Urinary bladder (tissue), 3 donors: ENCODE measurements at regions not wholly inside any gene's neighbourhood (a gene's known extent, or its start where the extent isn't known, plus 50 kb on each side); places are given as distances from the start of the nearest gene placed in this dataset.

ENCODE experiments used
- DNase-seq: peaks from one replicate; pipeline ENCODE4 v3.0.0-alpha.2; 2015; ENCODE audit errors: extremely low spot score
- H3K27ac ChIP-seq: one replicate; pipeline ENCODE4 v1.5.1; 2013; ENCODE audit warnings: low read depth, mild to moderate bottlenecking, moderate library complexity
- H3K36me3 ChIP-seq: one replicate; pipeline ENCODE4 v1.6.1; 2013; ENCODE audit warnings: mild to moderate bottlenecking, moderate library complexity; ENCODE audit not compliant: insufficient read depth
- H3K4me1 ChIP-seq: one replicate; pipeline ENCODE4 v1.6.1; 2013; ENCODE audit warnings: mild to moderate bottlenecking, moderate library complexity; ENCODE audit not compliant: insufficient read depth
- H3K4me3 ChIP-seq: one replicate; pipeline ENCODE4 v1.5.1; 2013; ENCODE audit warnings: low read depth, low read length
- WGBS: extraction: QIAGEN DNeasy Blood & Tissue Kit; methylation state at CpG from one replicate; pipeline ENCODE4 v1.1.7; 2013; 5-methylcytosine and 5-hydroxymethylcytosine counted together
- donor health status: healthy with polysubstance abuse.
- donor health status: healthy.

DNA sequence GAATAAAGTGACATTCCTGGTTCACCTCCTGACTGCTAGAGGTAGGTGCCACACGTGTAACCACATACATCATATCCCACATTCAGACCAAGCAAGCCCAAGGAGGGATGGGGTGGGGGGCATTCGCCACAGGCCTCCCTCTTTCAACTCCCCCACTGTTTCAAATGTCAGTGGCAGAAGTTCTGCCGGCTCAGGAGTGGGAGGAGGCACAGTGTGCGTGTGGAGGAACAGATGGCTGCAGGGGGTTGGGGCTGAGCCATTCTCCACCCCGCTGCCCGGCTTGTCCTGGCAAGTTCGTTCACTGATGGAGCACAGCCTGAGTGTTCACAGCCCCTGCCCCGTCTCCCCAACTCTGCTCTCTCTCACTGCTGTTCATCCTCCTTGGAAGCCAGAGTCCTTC, 75.4 kb upstream of the TANC1 start:
- WGBS, result 43% methylated on average over 8 of the region's 8 CpGs
- Histone ChIP-seq H3K4me1 (no peaks in the 10 kb centered on the region), H3K4me3 (no peak overlapping the region), H3K27ac (no peak overlapping the region), H3K36me3 (no peaks in the 10 kb centered on the region)
- DNase-seq, result no peak

DNA sequence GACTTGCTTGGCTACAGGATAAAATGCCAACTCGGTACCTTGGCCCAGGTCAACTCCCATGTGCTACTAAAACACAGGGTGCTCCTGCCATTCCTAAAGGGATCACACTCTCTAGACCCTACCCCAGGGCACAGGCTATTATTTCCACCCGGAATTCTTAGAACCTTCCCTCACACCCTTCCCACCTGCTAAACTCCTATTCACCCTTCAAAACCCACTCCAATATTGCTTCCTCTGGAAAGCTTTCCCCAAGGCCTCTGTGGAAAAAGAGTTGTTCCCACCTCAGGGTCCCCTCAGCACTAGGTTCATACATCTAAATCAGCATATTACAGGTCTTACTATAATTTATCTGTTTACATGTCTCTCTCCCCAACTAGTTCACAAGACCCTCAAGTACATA, 75.0 kb upstream of the TANC1 start:
- Histone ChIP-seq H3K4me1 (no peaks in the 10 kb centered on the region), H3K36me3 (no peaks in the 10 kb centered on the region), H3K27ac (no peak overlapping the region), H3K4me3 (no peak overlapping the region)
- no peak for DNase-seq
- 87% methylated on average over 2 of the region's 2 CpGs for WGBS

- Histone ChIP-seq H3K4me1 (no peaks in the 10 kb centered on the region), H3K27ac (no peak overlapping the region), H3K4me3 (no peak overlapping the region), H3K36me3 (no peaks in the 10 kb centered on the region)
- DNase-seq, result no peak
- 62% methylated on average over 5 of the region's 5 CpGs for WGBS
Measured at GRCh38 chr2:158894078-158894477, 74.4 kb upstream of the TANC1 start.

DNA sequence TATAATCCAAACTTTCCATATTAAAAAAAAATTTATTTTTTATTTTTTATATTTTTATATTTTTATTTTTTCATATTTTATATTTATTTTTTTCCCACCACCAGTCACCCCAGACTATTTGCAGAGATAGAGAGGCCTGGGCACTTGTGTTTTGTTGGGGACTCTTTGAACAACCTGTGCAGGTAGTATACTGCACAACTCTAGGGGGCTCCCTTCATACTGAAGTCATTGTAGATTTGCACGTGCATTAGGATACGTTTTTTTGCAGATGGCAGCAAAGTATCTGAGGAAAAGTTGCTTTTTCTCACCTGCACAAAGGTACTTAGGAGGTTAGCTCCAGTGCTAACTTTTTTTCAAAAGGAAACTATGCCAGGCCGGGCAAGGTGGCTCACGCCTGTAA, 73.9 kb upstream of the TANC1 start:
- no peak for DNase-seq
- H3K4me1 ChIP-seq, result no peaks in the 10 kb centered on the region
- WGBS, result 87% methylated on average over 4 of the region's 4 CpGs
- no peak overlapping the region for H3K27ac ChIP-seq
- H3K4me3 ChIP-seq, result no peak overlapping the region
- no peaks in the 10 kb centered on the region for H3K36me3 ChIP-seq

- no peak for DNase-seq
- Histone ChIP-seq H3K27ac (no peak overlapping the region), H3K36me3 (no peaks in the 10 kb centered on the region), H3K4me3 (no peak overlapping the region), H3K4me1 (no peaks in the 10 kb centered on the region)
- 83% methylated on average over 8 of the region's 8 CpGs for WGBS
Measured at GRCh38 chr2:158900345-158900744, 68.1 kb upstream of the TANC1 start.

- Histone ChIP-seq H3K4me3 (no peak overlapping the region), H3K27ac (no peak overlapping the region), H3K4me1 (no peaks in the 10 kb centered on the region), H3K36me3 (no peaks in the 10 kb centered on the region)
- DNase-seq, result no peak
- WGBS, result 97% methylated on average over 2 of the region's 2 CpGs
Measured at GRCh38 chr2:158902005-158902398, 66.4 kb upstream of the TANC1 start.

GRCh38 chr2:158903711-158904405, 64.6 kb upstream of the TANC1 start:
- Histone ChIP-seq H3K4me1 (no peaks in the 10 kb centered on the region), H3K27ac (no peak overlapping the region), H3K4me3 (no peak overlapping the region), H3K36me3 (no peaks in the 10 kb centered on the region)
- WGBS, result 85% methylated on average over 2 of the region's 2 CpGs
- no peak for DNase-seq

GRCh38 chr2:158904627-158905177, 63.7 kb upstream of the TANC1 start:
- no peak overlapping the region for H3K27ac ChIP-seq
- DNase-seq, result no peak
- no peak overlapping the region for H3K4me3 ChIP-seq
- 91% methylated on average over 1 of the region's 1 CpG for WGBS
- no peaks in the 10 kb centered on the region for H3K36me3 ChIP-seq
- no peaks in the 10 kb centered on the region for H3K4me1 ChIP-seq

DNA sequence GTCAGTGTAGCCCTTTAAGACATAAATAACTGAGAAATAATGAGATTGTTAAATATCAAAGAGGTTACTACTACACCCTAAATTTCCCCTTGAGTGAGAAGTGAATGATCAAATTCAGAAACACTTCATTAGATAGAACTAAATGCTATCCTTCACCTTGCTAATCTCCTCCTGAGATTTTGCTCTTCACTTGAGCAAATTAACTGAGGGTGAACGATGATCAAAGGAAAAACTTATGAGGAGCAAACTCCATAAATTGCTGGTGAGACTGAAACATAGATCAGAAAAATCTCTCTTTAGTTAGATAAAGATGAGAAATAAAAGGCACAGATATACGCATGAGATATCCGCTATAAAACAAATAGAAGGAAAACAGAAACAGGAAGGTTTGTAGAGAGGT, 63.1 kb upstream of the TANC1 start:
- Histone ChIP-seq H3K36me3 (no peaks in the 10 kb centered on the region), H3K4me3 (no peak overlapping the region), H3K27ac (no peak overlapping the region), H3K4me1 (no peaks in the 10 kb centered on the region)
- 68% methylated on average over 3 of the region's 3 CpGs for WGBS
- no peak for DNase-seq

DNA sequence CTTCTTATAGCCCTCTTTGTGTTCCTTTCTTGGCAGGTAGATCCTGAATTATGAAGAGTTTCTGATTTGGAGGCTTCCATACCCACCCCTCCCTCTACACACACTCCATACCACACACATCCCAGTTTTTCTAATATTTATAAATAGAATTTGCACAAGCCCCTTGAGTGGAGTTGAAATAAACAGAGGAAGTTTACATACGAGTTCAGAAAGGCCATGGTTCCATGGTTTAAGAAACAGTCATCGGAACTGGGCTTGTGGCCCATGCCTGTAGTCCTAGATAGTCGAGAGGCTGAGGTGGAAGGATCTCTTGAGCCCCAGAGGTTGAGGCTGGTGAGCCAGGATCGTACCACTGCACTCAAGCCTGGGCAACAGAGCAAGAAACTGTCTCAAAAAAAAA, 62.7 kb upstream of the TANC1 start:
- Histone ChIP-seq H3K27ac (no peak overlapping the region), H3K4me1 (no peaks in the 10 kb centered on the region)
- WGBS, result 38% methylated on average over 4 of the region's 4 CpGs

DNA sequence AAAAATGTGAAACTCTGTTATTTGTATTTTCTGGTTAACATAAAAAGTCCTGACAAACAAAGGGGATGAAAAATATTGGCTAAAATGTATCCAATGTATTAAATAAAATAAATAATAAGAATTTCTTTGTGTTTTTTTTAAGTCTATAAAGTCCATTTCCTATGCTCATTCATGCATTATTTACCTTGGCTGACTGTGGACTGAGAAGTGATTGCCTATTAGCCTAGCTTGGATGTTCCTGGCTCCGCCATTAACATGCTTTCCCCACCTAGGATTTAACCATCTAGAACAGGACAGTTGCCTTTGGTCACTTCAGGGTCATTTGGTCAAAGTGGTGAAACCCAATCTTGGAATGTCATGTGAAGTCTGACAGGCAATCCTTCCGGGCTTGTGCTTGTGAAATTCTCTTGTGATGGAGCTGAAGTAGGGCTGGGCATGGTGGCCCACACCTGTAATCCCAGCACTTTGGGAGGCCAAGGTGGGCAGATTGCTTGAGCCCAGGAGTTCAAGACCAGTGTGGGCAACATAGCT, 60.4 kb upstream of the TANC1 start:
- Histone ChIP-seq H3K4me3 (no peak overlapping the region), H3K36me3 (no peaks in the 10 kb centered on the region), H3K27ac (no peak overlapping the region), H3K4me1 (no peaks in the 10 kb centered on the region)
- no peak for DNase-seq
- 94% methylated on average over 2 of the region's 2 CpGs for WGBS

More for the DNA sequence above, 62.7 kb upstream of the TANC1 start:
- Histone ChIP-seq H3K36me3 (no peaks in the 10 kb centered on the region), H3K4me3 (no peak overlapping the region)
- DNase-seq, result no peak

- Histone ChIP-seq H3K4me3 (no peak overlapping the region), H3K27ac (no peak overlapping the region), H3K4me1 (no peaks in the 10 kb centered on the region), H3K36me3 (no peaks in the 10 kb centered on the region)
- no peak for DNase-seq
- WGBS, result 65% methylated on average over 4 of the region's 4 CpGs
Measured at GRCh38 chr2:158912112-158912511, 56.3 kb upstream of the TANC1 start.

- H3K4me3 ChIP-seq, result no peak overlapping the region
- no peaks in the 10 kb centered on the region for H3K36me3 ChIP-seq
- no peak overlapping the region for H3K27ac ChIP-seq
- H3K4me1 ChIP-seq, result no peaks in the 10 kb centered on the region
- 93% methylated on average over 1 of the region's 1 CpG for WGBS
- no peak for DNase-seq
Measured at GRCh38 chr2:158912765-158913164, 55.7 kb upstream of the TANC1 start.

DNA sequence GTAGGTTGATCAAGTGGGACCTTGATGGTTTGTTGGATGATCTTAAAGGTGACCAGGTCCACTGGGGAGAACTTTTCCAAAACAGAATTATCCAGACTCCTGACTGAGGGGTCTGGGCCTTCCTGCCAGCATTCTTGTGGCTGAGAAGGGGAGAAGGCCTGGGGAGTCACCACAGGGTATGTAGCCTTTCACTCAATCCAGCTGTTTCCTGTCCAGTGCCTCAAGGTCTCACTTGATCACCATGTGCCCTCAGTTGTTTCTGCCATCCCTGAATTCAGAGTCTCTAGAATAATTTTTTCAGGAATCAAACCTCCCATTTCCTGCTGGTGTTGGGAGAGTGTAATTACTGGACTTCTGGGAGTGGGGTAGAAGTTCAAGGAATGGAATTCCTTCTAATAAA, 54.4 kb upstream of the TANC1 start:
- no peak overlapping the region for H3K4me3 ChIP-seq
- no peak overlapping the region for H3K27ac ChIP-seq
- no peaks in the 10 kb centered on the region for H3K36me3 ChIP-seq
- no peaks in the 10 kb centered on the region for H3K4me1 ChIP-seq
- DNase-seq, result no peak
